ENCODE measurements at regions not wholly inside any gene's neighbourhood (a gene's known extent, or its start where the extent isn't known, plus 50 kb on each side); places are given as distances from the start of the nearest gene placed in this dataset.

DNA sequence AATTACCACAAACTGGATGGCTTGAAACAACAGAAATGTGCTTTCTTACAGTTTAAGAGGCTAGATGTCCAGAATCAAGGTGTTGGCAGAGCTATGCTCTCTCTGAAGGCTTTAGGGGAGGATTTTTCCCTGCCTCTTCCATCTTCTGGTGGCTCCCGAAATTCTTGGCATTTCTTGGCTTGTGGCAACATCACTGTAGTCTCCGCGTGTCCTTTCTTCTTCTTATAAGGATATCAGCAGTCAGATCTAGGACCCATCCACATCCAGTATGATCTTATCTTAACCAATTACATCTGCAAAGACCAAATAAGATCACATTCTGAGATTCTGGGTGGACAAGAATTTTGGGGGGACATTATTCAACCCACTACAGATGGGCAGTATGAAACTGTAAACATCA, 119.2 kb upstream of the PMFBP1 start:
- in situ Hi-C loops (cut with HindIII; ENCODE audit: low pct_unique_long_range_greater_than_20kb, low sequenced_read_pairs) = no loop called here
- no peak for DNase-seq (ENCODE audit: low read depth in 1 of 2, low spot score in 1 of 2)
- TF ChIP-seq JUND (IDR thresholded peaks at IDR 0.05; ENCODE audit: low read depth) = no peak

DNA sequence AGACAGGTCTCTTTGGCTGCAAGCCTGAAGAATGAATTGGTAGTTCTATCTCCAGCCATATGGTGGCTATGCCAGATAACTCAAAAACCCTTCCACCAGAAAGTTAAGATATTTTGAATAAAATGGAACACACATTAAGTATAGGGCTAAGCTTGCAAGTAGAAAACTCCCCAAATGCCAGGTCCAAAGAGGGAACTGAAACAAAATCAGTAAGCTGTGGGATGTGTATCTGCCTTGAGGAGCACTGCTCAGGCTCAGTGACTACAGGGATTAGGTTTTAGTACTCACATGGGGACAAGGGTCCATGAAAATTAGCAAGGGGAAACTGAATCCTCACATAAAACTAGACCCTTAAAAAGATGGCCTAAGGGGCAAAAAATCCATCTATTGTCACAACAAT, 115.7 kb upstream of the PMFBP1 start:
- no peak for TF ChIP-seq JUND (IDR thresholded peaks at IDR 0.05; ENCODE audit: low read depth)
- no peak for DNase-seq (ENCODE audit: low read depth in 1 of 2, low spot score in 1 of 2)
- in situ Hi-C loops (cut with HindIII; ENCODE audit: low pct_unique_long_range_greater_than_20kb, low sequenced_read_pairs) = no loop called here

DNA sequence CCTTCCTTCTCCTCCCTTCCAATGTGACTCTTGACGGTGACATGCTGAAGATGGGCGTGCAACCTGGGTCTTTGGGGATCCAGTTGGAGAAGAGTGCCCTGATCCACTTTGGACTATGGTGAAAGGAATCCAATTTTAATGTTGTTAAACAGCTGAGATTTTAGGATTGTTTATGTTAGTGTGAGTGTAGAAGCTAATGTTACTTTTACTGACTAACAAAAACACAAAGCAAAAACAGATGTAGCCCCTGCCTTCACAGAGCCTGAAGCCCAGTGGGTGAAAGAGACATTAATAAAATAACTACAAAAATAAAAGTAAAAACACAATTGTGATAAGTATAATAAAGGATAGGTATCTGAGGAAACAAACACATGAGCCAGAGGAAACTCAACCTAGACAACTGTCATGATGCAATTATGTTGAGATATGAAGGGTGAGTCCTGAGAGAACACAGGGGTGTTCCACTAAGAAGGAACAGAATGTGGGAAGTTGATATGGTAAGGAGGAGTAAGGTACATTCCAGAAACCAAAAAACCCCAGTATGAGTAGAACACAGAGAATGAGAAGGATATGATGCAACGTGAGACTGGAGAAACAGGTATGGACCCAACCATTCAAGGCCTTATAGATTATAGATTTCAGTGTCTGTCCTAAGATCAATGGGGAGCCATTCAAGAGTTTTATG, 115.1 kb upstream of the PMFBP1 start:
- no peak for TF ChIP-seq JUND (IDR thresholded peaks at IDR 0.05; ENCODE audit: low read depth)
- in situ Hi-C loops (cut with HindIII; ENCODE audit: low pct_unique_long_range_greater_than_20kb, low sequenced_read_pairs) = no loop called here
- DNase-seq (ENCODE audit: low read depth in 1 of 2, low spot score in 1 of 2) = no peak

DNA sequence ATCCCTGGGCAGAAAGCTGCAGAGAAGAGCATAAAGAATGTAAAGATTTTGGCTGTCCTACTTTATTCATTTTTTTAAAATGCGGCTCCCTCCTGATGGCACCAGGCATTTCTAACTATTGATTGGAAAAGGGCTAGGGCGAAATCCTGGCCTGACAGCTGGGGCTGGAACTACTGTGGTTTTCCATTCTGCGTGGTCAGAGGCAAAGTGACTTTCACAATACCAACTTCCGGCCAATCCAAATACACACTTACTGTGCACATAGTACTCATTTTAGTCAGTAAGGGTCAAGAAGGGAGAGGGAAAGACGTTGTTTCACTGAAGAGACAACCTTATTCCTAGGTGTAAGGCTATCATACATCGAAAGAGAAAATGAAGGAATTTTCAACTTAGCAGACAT, 113.8 kb upstream of the PMFBP1 start:
- DNase-seq (ENCODE audit: low read depth in 1 of 2, low spot score in 1 of 2) = no peak
- in situ Hi-C loops (cut with HindIII; ENCODE audit: low pct_unique_long_range_greater_than_20kb, low sequenced_read_pairs) = no loop called here
- no peak for TF ChIP-seq JUND (IDR thresholded peaks at IDR 0.05; ENCODE audit: low read depth)

DNA sequence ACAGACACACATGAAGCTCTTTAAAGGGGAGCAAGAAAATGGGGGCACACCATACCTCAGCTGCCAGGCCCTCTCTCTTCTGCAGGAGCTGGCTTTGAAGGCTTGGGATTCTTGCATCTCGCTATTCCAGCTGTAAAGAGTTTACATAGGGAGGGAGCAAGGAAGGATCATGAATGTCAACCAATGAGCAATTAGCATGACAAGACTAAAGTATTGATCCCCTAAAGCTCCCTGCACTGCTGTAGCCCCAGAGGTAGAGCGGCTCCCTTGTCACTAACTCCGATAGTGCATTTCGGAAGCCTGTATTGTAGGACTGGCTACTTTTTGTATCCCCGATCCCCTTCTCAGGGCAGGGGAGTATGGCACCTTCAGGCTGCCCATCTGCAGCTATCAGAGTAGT, 113.4 kb upstream of the PMFBP1 start:
- TF ChIP-seq JUND (IDR thresholded peaks at IDR 0.05; ENCODE audit: low read depth) = no peak
- in situ Hi-C loops (cut with HindIII; ENCODE audit: low pct_unique_long_range_greater_than_20kb, low sequenced_read_pairs) = no loop called here
- no peak for DNase-seq (ENCODE audit: low read depth in 1 of 2, low spot score in 1 of 2)

DNA sequence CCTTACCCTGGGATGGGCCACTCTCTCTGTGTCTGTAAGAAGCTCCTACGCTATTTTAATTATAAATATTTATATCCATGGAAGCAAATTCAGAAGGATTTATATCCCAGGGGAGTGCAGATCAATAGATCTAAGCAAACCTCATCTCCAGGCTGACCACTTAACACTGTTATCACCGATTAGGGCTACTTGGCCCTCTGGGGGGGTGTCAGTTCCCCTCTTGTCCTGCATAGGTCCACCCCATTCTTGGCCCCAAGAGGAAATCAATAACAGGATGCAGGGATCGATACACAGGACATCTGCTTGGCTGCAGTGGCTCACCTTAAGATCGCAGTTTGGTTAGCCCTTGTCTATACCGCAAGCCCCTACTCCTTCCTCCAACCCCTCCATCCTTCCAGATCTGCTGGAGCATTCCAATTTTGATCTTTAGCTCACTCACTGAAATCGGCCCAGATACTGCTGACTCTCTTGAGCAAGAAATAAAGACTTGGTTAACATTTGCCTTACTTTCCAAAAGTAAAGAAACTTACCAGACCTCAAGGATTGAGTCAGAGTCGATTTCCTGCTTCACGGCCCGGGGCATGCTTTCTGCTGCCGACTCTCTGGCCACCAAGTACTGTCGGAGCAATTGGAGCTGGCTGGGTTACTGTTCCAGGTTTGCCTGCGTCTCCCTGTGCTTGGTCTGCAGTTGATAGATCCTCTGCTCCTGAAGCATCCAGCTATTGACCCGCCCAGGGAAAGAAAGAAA, 112.3 kb upstream of the PMFBP1 start:
- in situ Hi-C loops (cut with HindIII; ENCODE audit: low pct_unique_long_range_greater_than_20kb, low sequenced_read_pairs) = no loop called here
- no peak for TF ChIP-seq JUND (IDR thresholded peaks at IDR 0.05; ENCODE audit: low read depth)
- no peak for DNase-seq (ENCODE audit: low read depth in 1 of 2, low spot score in 1 of 2)

DNA sequence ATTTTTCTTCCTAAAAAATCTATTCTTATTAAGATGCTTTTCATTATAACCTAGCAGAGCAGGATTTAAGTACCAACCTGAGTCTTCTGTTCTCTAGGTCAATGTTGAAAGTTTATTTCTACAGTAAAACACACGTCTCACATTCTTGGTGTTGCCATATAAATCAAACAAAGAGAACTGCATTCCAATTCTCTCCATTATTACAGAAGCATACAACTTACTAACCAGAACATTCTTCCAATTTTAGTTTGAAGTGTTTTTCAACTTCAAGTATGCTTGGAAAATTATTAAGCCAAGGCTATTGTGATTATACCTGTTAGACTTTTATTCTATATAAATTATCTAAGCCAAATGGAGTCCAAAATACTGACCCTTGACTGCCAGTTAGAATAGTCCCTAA, 110.4 kb upstream of the PMFBP1 start:
- TF ChIP-seq JUND (IDR thresholded peaks at IDR 0.05; ENCODE audit: low read depth) = no peak
- DNase-seq (ENCODE audit: low read depth in 1 of 2, low spot score in 1 of 2) = no peak
- in situ Hi-C loops (cut with HindIII; ENCODE audit: low pct_unique_long_range_greater_than_20kb, low sequenced_read_pairs) = no loop called here

DNA sequence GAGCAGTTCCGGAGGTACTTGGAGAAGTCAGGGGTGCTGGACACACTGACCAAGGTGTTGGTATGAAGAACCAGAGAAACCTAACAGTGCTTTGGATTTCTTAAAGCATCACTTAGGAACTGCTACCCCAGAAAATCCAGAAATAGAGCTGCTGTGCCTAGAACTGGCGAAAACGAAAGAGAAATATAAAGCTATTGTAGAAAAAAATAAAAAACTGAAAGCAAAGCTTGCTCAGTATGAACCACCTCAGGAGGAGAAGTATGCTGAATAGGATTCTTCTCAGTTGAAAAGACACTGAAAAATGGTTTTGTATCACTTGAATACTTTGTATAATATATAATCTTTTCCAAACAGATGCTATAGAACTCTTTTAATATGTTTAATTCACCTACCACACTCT, 106.3 kb upstream of the PMFBP1 start:
- no peak for DNase-seq (ENCODE audit: low read depth in 1 of 2, low spot score in 1 of 2)
- no peak for TF ChIP-seq JUND (IDR thresholded peaks at IDR 0.05; ENCODE audit: low read depth)
- in situ Hi-C loops (cut with HindIII; ENCODE audit: low pct_unique_long_range_greater_than_20kb, low sequenced_read_pairs) = no loop called here

DNA sequence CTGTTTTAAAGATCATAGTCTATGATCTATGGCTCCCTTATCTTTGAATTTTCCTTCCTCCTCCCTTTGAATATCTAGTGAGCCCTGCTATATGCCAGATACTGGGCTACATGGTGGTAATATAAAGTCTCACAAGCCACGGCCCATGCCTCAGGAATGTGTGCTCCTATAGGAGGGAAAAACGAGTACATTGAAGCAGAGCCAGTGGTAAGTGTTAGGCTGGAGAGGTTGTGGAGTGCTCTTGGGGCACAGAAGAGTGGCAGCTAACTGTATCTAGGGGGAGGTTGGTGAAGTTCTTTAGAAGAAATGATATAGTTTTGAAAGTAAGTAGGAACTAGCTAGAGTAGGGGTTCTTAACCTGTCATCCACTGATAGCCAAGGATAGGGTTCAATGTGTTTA, 105.8 kb upstream of the PMFBP1 start:
- in situ Hi-C loops (cut with HindIII; ENCODE audit: low pct_unique_long_range_greater_than_20kb, low sequenced_read_pairs) = no loop called here

DNA sequence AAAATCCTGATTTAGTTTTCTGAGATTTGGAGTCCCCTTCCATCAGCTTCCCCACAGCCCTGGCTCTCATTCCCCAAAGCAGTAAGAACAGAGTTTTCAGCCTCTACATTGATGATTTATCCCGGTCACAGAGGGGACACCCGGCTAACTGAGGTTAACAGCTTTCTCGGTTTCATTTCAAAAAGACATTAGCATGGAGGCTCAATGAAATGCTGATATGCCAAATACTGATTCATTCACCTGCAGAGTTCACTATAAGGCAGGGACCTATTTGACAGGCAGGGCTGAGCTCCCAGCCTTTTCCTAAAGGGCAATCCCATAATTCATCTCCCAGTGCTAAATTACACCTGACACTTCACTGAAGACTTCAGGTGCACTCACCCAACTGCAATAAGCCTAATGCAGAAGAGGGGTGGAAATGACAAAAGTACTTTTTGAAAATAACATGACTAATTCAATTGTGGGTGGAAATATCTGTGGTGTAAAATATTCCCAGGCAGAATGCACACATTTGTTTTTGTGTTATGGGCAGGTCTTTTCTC, 99.8 kb upstream of the PMFBP1 start:
- in situ Hi-C loops (cut with HindIII; ENCODE audit: low pct_unique_long_range_greater_than_20kb, low sequenced_read_pairs) = no loop called here
- no peak for DNase-seq (ENCODE audit: low read depth in 1 of 2, low spot score in 1 of 2)
- no peak for TF ChIP-seq JUND (IDR thresholded peaks at IDR 0.05; ENCODE audit: low read depth)

More for the DNA sequence above, 105.8 kb upstream of the PMFBP1 start:
- TF ChIP-seq JUND (IDR thresholded peaks at IDR 0.05; ENCODE audit: low read depth) = no peak
- no peak for DNase-seq (ENCODE audit: low read depth in 1 of 2, low spot score in 1 of 2)

DNA sequence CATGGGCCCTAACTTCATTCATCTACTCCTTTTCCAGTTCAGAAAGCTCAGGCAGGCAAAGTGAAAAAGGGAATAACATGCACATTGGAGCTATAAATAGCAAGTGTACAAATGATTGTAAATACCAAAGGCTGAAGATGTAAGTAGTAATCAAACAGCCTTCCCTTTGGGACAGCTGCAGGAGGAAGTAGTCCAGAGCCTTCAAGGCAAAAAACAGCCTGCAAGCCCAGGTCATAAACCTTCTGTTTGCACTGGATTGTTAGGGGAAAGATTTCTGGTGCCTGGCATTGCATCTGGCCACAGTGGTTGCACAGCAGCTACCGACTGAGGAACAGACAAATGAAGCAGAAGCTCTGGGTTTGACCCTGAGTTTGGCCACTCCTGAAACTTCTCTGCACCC, 98.6 kb upstream of the PMFBP1 start:
- no peak for TF ChIP-seq JUND (IDR thresholded peaks at IDR 0.05; ENCODE audit: low read depth)
- peak in 1 of 2 experiments; percentile 19 for DNase-seq (ENCODE audit: low read depth in 1 of 2, low spot score in 1 of 2)
- in situ Hi-C loops (cut with HindIII; ENCODE audit: low pct_unique_long_range_greater_than_20kb, low sequenced_read_pairs) = no loop called here

DNA sequence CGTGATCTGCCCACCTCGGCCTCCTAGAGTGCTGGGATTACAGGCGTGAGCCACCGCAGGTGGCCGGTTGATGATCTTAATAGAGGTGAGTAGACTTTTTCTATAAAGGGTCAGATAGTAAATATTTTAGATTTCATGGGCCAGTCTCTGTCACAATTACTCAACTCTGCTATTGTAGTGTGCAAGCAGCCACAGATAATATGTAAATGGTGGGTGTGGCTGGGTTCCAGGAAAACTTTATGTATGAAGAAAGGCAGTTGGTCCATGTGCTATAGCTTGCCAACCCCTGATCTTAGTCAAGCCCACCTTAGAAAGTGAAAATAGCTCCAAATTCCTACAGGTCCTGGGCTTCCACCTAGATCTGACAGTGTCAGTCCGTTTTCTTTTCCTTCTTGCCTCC, 94.9 kb upstream of the PMFBP1 start:
- TF ChIP-seq JUND (IDR thresholded peaks at IDR 0.05; ENCODE audit: low read depth) = no peak
- in situ Hi-C loops (cut with HindIII; ENCODE audit: low pct_unique_long_range_greater_than_20kb, low sequenced_read_pairs) = no loop called here
- DNase-seq (ENCODE audit: low read depth in 1 of 2, low spot score in 1 of 2) = no peak

DNA sequence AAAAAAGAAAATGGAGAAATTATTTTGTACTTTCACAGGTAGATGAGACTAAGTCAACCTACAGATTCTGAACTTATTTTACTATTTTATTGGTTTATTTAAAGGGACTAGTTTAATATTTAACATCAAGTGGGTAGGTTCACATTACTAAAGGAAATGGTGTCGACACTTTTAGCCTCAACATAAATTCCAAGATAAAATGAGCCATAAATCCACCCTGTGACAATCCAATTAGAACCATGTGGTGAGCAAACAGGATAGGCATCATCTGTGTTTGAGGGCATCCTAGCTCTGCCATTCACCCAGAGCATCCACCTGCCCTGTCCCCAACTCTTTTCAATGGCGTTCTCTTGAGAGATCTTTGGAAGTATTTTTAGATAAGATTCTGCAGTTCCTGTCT, 92.8 kb upstream of the PMFBP1 start:
- no peak for DNase-seq (ENCODE audit: low read depth in 1 of 2, low spot score in 1 of 2)
- in situ Hi-C loops (cut with HindIII; ENCODE audit: low pct_unique_long_range_greater_than_20kb, low sequenced_read_pairs) = no loop called here
- TF ChIP-seq JUND (IDR thresholded peaks at IDR 0.05; ENCODE audit: low read depth) = no peak

Measured in T47D (cell line).